Ascending aorta (tissue), 2 donors: ENCODE measurements at regions not wholly inside any gene's neighbourhood (a gene's known extent, or its start where the extent isn't known, plus 50 kb on each side); places are given as distances from the start of the nearest gene placed in this dataset.

Experiments
- DNase-seq, 2 donors: peaks; one replicate each; pipeline ENCODE4 v3.0.0-alpha.2; 2019; ENCODE audit warnings: low spot score in 2 of 2
- H3K27ac ChIP-seq, 2 donors: fragments of 200-600 bp; sonication (generic); one replicate each; pipeline ENCODE4 v1.5.1; 2016 to 2017; ENCODE audit warnings: mild to moderate bottlenecking in 1 of 2
- H3K27me3 ChIP-seq: fragments of 200-600 bp; sonication (generic); one replicate; pipeline ENCODE4 v1.5.1; 2017
- H3K36me3 ChIP-seq, 2 donors: fragments of 200-600 bp; sonication (generic); one replicate each; pipeline ENCODE4 v1.5.1; 2016
- H3K4me1 ChIP-seq, 2 donors: fragments of 200-600 bp; sonication (generic); one replicate each; pipeline ENCODE4 v1.5.1; 2016 to 2017; ENCODE audit warnings: mild to moderate bottlenecking in 1 of 2
- H3K4me3 ChIP-seq, 2 donors: fragments of 200-600 bp; sonication (generic); one replicate each; pipeline ENCODE4 v1.5.1; 2016 to 2017; ENCODE audit warnings: mild to moderate bottlenecking in 1 of 2
- H3K9me3 ChIP-seq, 2 donors: fragments of 200-600 bp; sonication (generic); one replicate each; pipeline ENCODE4 v1.5.1; 2016
- CTCF ChIP-seq, 3 experiments: fragments of 200-600 bp in 2 of 3; fragments of 450-650 bp in 1 of 3; sonication (generic) in 2 of 3; IDR thresholded peaks; one replicate each; pipeline ENCODE4 v1.5.1; 2016 to 2019; ENCODE audit warnings: antibody characterized with exemption in 3 of 3, mild to moderate bottlenecking in 1 of 3, moderate library complexity in 1 of 3
- intact Hi-C: fragments of 100-400 bp; cut with DNase I; formaldehyde crosslinking; loops from one replicate; pipeline ENCODE4 v1.15.1; 2023

DNA sequence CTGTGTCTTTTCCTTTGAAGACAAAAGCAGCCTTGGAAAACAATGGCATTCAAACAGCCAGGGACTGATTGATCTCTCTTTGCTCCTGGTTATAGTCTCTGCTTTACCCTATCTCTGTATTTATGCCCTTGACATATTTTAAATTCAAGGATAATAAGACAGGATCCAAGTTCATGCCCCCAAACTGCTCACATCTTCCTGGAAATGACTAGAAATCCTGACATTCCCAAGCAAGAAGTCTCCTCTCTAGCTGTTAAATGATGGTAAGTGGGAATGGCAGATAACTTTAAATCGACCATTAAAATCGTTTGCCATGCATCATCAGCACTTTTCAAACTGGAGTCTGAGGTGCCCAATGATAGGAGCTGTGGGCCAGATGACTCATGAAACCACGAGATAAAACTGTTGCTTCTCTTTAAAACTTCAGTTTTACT is 435.6 kb downstream of the FOXO1 start:
- H3K4me1 ChIP-seq, result peaks cover 2 to 18% of the 10 kb centered on the region in 2 donors
- H3K9me3 ChIP-seq, result no peaks in the 10 kb centered on the region
- H3K36me3 ChIP-seq, result no peaks in the 10 kb centered on the region
- no peaks in the 10 kb centered on the region for H3K27me3 ChIP-seq
- DNase-seq, result no peak
- H3K27ac ChIP-seq, result peak overlapping the region in 1 of 2 donors; percentile 7
- intact Hi-C loops, result no loop called here
- no peak for TF ChIP-seq CTCF (IDR thresholded peaks at IDR 0.05)
- no peak overlapping the region for H3K4me3 ChIP-seq

- Histone ChIP-seq H3K9me3 (no peaks in the 10 kb centered on the region), H3K4me3 (no peak overlapping the region), H3K27ac (peak overlapping the region in 1 of 2 donors; percentile 29), H3K4me1 (peaks cover 2 to 18% of the 10 kb centered on the region in 2 donors), H3K27me3 (no peaks in the 10 kb centered on the region), H3K36me3 (no peaks in the 10 kb centered on the region)
- DNase-seq, result no peak
- no peak for TF ChIP-seq CTCF (IDR thresholded peaks at IDR 0.05)
- intact Hi-C loops, result no loop called here
These were observed 435.1 kb downstream of the FOXO1 start for GRCh38 chr13:40231311-40231710.

- intact Hi-C loops, result no loop called here
- peak overlapping the region in 1 of 2 donors; percentile 29 for H3K27ac ChIP-seq
These were observed 434.7 kb downstream of the FOXO1 start for GRCh38 chr13:40231751-40232150.

DNA sequence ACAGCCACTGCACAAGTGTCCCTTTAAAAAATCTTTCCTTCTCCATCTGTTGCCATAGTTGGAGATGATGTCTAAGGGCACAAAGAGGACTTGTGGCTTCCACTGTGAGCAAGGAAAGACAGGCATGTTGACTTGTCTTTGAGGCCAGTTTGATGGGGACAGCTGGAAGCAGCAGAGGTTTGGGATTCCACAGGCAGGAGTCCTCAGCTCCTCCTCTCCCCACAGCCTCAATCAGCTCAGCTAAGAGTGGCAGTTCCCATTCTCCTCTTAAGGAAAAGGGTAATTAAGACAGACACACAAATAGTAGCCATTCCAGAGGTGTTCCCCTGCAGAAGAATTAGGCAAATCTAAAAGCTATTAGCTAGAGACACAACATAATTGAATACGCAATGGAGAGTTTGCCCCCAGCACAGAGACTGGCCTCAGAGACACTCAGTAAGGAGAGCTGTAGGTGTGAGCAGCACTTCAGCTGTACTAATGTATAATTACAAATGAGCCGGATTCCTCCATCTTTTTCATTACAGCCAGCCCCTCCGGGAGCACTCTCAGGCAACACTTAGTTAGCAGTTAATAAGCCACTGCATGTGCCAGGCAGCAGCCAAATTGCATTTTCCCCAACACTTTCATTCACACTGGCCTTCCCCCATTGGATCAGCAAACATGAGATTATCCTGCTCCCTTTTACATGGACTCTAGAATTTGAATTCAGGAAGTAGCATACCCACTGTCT is 434.0 kb downstream of the FOXO1 start:
- H3K36me3 ChIP-seq, result no peaks in the 10 kb centered on the region
- no peaks in the 10 kb centered on the region for H3K9me3 ChIP-seq
- H3K27ac ChIP-seq, result no peak overlapping the region
- no peak overlapping the region for H3K4me3 ChIP-seq
- DNase-seq, result no peak
- intact Hi-C loops, result no loop called here
- no peaks in the 10 kb centered on the region for H3K27me3 ChIP-seq
- H3K4me1 ChIP-seq, result peaks cover 6 to 24% of the 10 kb centered on the region in 2 donors
- TF ChIP-seq CTCF (IDR thresholded peaks at IDR 0.05), result no peak

More at GRCh38 chr13:40231751-40232150, 434.7 kb downstream of the FOXO1 start:
- H3K4me3 ChIP-seq, result no peak overlapping the region
- H3K27me3 ChIP-seq, result no peaks in the 10 kb centered on the region
- no peaks in the 10 kb centered on the region for H3K36me3 ChIP-seq
- no peak for TF ChIP-seq CTCF (IDR thresholded peaks at IDR 0.05)
- DNase-seq, result no peak
- H3K9me3 ChIP-seq, result no peaks in the 10 kb centered on the region
- H3K4me1 ChIP-seq, result peaks cover 2 to 18% of the 10 kb centered on the region in 2 donors

DNA sequence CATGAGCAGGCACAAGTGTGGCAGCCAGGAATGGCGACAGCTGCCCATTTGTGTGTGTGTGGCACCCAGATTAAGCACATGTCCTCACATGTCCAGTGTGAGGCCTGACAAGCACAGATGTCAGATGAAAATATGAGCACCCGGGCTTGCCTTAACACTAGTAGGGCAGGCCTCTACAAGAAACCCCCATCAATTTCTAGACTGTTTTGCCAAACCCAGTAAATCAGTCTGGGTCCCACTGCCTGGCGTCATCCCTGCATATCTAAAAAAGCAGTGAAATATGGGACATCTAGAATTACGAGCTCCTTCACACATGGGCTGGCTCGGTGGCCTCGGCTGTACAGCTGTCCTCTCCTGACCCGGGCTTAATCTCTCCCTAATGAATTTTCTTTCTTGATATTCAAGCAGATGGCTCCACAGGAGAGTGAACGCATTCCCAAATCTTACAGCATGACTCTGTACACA is 432.7 kb downstream of the FOXO1 start:
- H3K27me3 ChIP-seq, result no peaks in the 10 kb centered on the region
- no peaks in the 10 kb centered on the region for H3K9me3 ChIP-seq
- H3K36me3 ChIP-seq, result no peaks in the 10 kb centered on the region
- no peak overlapping the region for H3K4me3 ChIP-seq
- intact Hi-C loops, result no loop called here
- no peak for DNase-seq
- H3K27ac ChIP-seq, result peak overlapping the region in 1 of 2 donors; percentile 98
- peaks cover 6 to 32% of the 10 kb centered on the region in 2 donors for H3K4me1 ChIP-seq
- no peak for TF ChIP-seq CTCF (IDR thresholded peaks at IDR 0.05)
